GM12891 (cell line): ENCODE measurements at regions not wholly inside any gene's neighbourhood (a gene's known extent, or its start where the extent isn't known, plus 50 kb on each side); places are given as distances from the start of the nearest gene placed in this dataset.

ENCODE experiments used
- PAX5 ChIP-seq: IDR thresholded peaks from 2 replicates; pipeline ENCODE4 v1.6.1; 2011; ENCODE audit warnings: low read length, moderate library complexity, mild to moderate bottlenecking; ENCODE audit not compliant: insufficient read depth, severe bottlenecking
- POLR2A ChIP-seq: IDR thresholded peaks from 2 replicates; pipeline ENCODE4 v1.6.1; 2011; ENCODE audit warnings: low read depth, low read length, control low read depth
- SPI1 ChIP-seq: IDR thresholded peaks from 2 replicates; pipeline ENCODE4 v1.6.1; 2011; ENCODE audit warnings: low read depth, low read length, control low read depth
- TAF1 ChIP-seq: IDR thresholded peaks from 2 replicates; pipeline ENCODE4 v1.6.1; 2011; ENCODE audit warnings: low read depth, low read length, control low read depth

DNA sequence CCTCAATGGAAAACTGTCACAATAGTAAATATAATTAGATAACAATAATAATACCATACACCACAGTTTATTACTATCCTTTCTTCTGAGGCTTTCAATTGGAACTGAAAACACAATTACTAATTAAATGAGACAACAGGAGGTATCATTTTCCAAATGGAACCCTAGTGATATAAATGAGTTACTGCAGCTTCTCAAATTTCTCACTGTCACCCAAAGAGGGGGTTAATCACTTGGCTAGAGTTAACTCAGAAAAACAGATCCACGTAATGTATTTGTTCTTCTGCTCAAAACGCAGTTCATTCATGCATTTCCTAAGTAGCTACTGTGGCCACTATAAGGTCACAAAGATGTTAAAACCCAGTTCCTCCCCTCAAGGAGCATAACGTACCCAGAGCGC lies 120.9 kb upstream of the FOXN3 start:
- TF ChIP-seq SPI1 = no peak
- no peak for TF ChIP-seq TAF1
- TF ChIP-seq POLR2A = no peak
- no peak for TF ChIP-seq PAX5
